HepG2 (cell line): ENCODE measurements at regions not wholly inside any gene's neighbourhood (a gene's known extent, or its start where the extent isn't known, plus 50 kb on each side); places are given as distances from the start of the nearest gene placed in this dataset.

Source experiments
- ATAC-seq: fragments of 200-7000 bp; cut with Tn5 transposase; 3 replicates; pipeline ENCODE4 v1.9.1; 2020; ENCODE audit warnings: mild to moderate bottlenecking, moderate library complexity
- BruUV-seq: library from RNA; stranded (reverse); fragments of 400-500 nt; replicated peaks from 2 replicates; lab custom pipeline; 2021; lab: Mats Ljungman, UMichigan
- CTCF ChIA-PET: fragments of 300-600 bp; formaldehyde crosslinking; extraction: SDS; loops from one replicate; lab custom pipeline; 2021; ENCODE audit warnings: low total read pairs, inconsistent platforms, low intra/inter-chr PET ratio; lab: Yijun Ruan, JAX
- POLR2A ChIA-PET: fragments of 350-600 bp; sonication (Branson Sonifier 250); formaldehyde crosslinking; loops from one replicate; lab custom pipeline; 2020; ENCODE audit warnings: antibody characterized with exemption, inconsistent platforms; lab: Yijun Ruan, JAX
- DNase-seq: peaks from one replicate; pipeline ENCODE4 v3.0.0-alpha.2; 2015; ENCODE audit warnings: low spot score
- FAIRE-seq: peaks from 3 replicates; lab custom pipeline; 2011; peaks lifted over from hg19 to GRCh38; lab: Jason Lieb, UNC
- H2AFZ ChIP-seq: one replicate; pipeline ENCODE4 v1.6.1; 2011; ENCODE audit warnings: low read length, inconsistent platforms
- H3K27ac ChIP-seq: fragments of 300-600 bp; 3 replicates; pipeline ENCODE4 v1.8.0; 2011; ENCODE audit warnings: mixed run types, mild to moderate bottlenecking, mixed read lengths, low read length, inconsistent platforms; ENCODE audit not compliant: insufficient read depth; ENCODE audit errors: extremely low read length
- H3K27me3 ChIP-seq, 2 experiments: fragments of 200-600 bp in 1 of 2; 2 replicates in 1 of 2; 3 replicates in 1 of 2; pipeline versions ENCODE4 v1.6.0 to v1.8.0; 2011; ENCODE audit warnings: low read length in 2 of 2, mild to moderate bottlenecking in 2 of 2, moderate library complexity in 2 of 2, inconsistent platforms in 1 of 2; ENCODE audit not compliant: insufficient read depth in 2 of 2, control insufficient read depth in 1 of 2
- H3K36me3 ChIP-seq, 2 experiments: fragments of 200-600 bp in 1 of 2; replicated peaks in 1 of 2; 2 replicates in 1 of 2; 3 replicates in 1 of 2; pipeline versions ENCODE4 v1.5.1 to v1.8.0; 2011; ENCODE audit warnings: low read length in 2 of 2, inconsistent platforms in 1 of 2; ENCODE audit not compliant: insufficient read depth in 2 of 2, control insufficient read depth in 1 of 2
- H3K4me1 ChIP-seq: 2 replicates; pipeline ENCODE4 v1.5.1; 2012; ENCODE audit warnings: low read length, inconsistent platforms; ENCODE audit not compliant: insufficient read depth
- H3K4me2 ChIP-seq: 2 replicates; pipeline ENCODE4 v1.6.0; 2011; ENCODE audit warnings: low read depth, low read length, inconsistent platforms
- H3K4me3 ChIP-seq, 3 experiments: fragments of 200-600 bp in 1 of 3; sonication (generic), shearing (Covaris generic) in 1 of 3; replicated peaks in 1 of 3; 2 replicates each; pipeline ENCODE4 v1.5.1; 2011 to 2016; ENCODE audit warnings: low read length in 3 of 3, inconsistent platforms in 2 of 3, low read depth in 2 of 3, mild to moderate bottlenecking in 2 of 3, control low read depth in 1 of 3, mixed read lengths in 1 of 3; ENCODE audit not compliant: insufficient read depth in 1 of 3
- H3K79me2 ChIP-seq: one replicate; pipeline ENCODE4 v1.6.1; 2011; ENCODE audit warnings: low read length, inconsistent platforms; ENCODE audit not compliant: insufficient read depth
- H3K9ac ChIP-seq: 2 replicates; pipeline ENCODE4 v1.6.0; 2011; ENCODE audit warnings: mild to moderate bottlenecking, low read depth, low read length, inconsistent platforms; ENCODE audit not compliant: insufficient read depth
- H3K9me3 ChIP-seq: 2 replicates; pipeline ENCODE4 v1.5.1; 2012; ENCODE audit warnings: mild to moderate bottlenecking, low read length
- H4K20me1 ChIP-seq: 2 replicates; pipeline ENCODE4 v1.6.0; 2011; ENCODE audit warnings: inconsistent platforms, mild to moderate bottlenecking, low read length, moderate library complexity; ENCODE audit not compliant: insufficient read depth
- FOXM1 ChIP-seq: sonication (generic); formaldehyde crosslinking; IDR thresholded peaks from 2 replicates; pipeline ENCODE4 v1.5.0; 2020; ENCODE audit warnings: missing genetic modification reagents
- HNF4A ChIP-seq: sonication (generic); formaldehyde crosslinking; IDR thresholded peaks from 2 replicates; pipeline ENCODE4 v1.4.0; 2020; ENCODE audit warnings: missing genetic modification reagents
- KDM1A ChIP-seq: IDR thresholded peaks from 2 replicates; pipeline ENCODE4 v1.6.1; 2016; ENCODE audit warnings: missing compliant biosample characterization
- MAF1 ChIP-seq: sonication (generic); formaldehyde crosslinking; IDR thresholded peaks from 2 replicates; pipeline ENCODE4 v1.5.0; 2020; ENCODE audit warnings: missing genetic modification reagents, borderline replicate concordance
- MLX ChIP-seq: IDR thresholded peaks from 2 replicates; pipeline ENCODE4 v1.6.1; 2016
- MLXIP ChIP-seq: sonication (generic); formaldehyde crosslinking; IDR thresholded peaks from 2 replicates; pipeline ENCODE4 v1.9.0; 2021; ENCODE audit warnings: missing genetic modification reagents, borderline replicate concordance
- MTA1 ChIP-seq: sonication (generic); formaldehyde crosslinking; IDR thresholded peaks from 2 replicates; pipeline ENCODE4 v1.4.0; 2020; ENCODE audit warnings: missing genetic modification reagents, mild to moderate bottlenecking, borderline replicate concordance
- PBX2 ChIP-seq: IDR thresholded peaks from 2 replicates; pipeline ENCODE4 v1.6.1; 2016; ENCODE audit warnings: control low read depth
- SIX1 ChIP-seq: sonication (generic); formaldehyde crosslinking; IDR thresholded peaks from 2 replicates; pipeline ENCODE4 v1.4.0; 2020; ENCODE audit warnings: missing genetic modification reagents, borderline replicate concordance
- SMAD3 ChIP-seq: sonication (generic); formaldehyde crosslinking; IDR thresholded peaks from 2 replicates; pipeline ENCODE4 v1.4.0; 2020; ENCODE audit warnings: missing genetic modification reagents
- SMARCC2 ChIP-seq: fragments of 450-650 bp; IDR thresholded peaks from 2 replicates; pipeline ENCODE4 v1.6.1; 2017; ENCODE audit warnings: antibody characterized with exemption, mild to moderate bottlenecking
- TOE1 ChIP-seq: sonication (generic); formaldehyde crosslinking; IDR thresholded peaks from 2 replicates; pipeline ENCODE4 v1.4.0; 2020; ENCODE audit warnings: mild to moderate bottlenecking, missing genetic modification reagents
- ZBTB7B ChIP-seq: sonication (generic); formaldehyde crosslinking; IDR thresholded peaks from 2 replicates; pipeline ENCODE4 v1.4.0; 2020; ENCODE audit warnings: missing genetic modification reagents
- ZNF101 ChIP-seq: sonication (generic); formaldehyde crosslinking; IDR thresholded peaks from 2 replicates; pipeline ENCODE4 v1.4.0; 2020; ENCODE audit warnings: mild to moderate bottlenecking, low read depth, missing genetic modification reagents, borderline replicate concordance
- ZNF430 ChIP-seq: sonication (generic); formaldehyde crosslinking; IDR thresholded peaks from 2 replicates; pipeline ENCODE4 v1.9.0; 2021; ENCODE audit warnings: mild to moderate bottlenecking, missing genetic modification reagents
- ZNF83 ChIP-seq: sonication (generic); formaldehyde crosslinking; IDR thresholded peaks from 2 replicates; pipeline ENCODE4 v1.4.0; 2020; ENCODE audit warnings: missing genetic modification reagents, mild to moderate bottlenecking, borderline replicate concordance
- WGBS: methylation state at CpG from one replicate; pipeline ENCODE4 v1.1.6; 2017; ENCODE audit warnings: low lambda C conversion rate; 5-methylcytosine and 5-hydroxymethylcytosine counted together
- in situ Hi-C: cut with HindIII; loops from 2 replicates; pipeline ENCODE4 v1.10.0; 2017; ENCODE audit warnings: low pct_unique_long_range_greater_than_20kb; ENCODE audit not compliant: extremely low pct_ligation_motif_present
- intact Hi-C: fragments of 100-400 bp; cut with micrococcal nuclease; formaldehyde crosslinking; loops from one replicate; pipeline ENCODE4 v1.10.0; 2022; ENCODE audit not compliant: unreplicated experiment

- TF ChIP-seq ZNF101 (CRISPR knock-in tag) (no peak), MTA1 (CRISPR knock-in tag) (no peak), ZBTB7B (CRISPR knock-in tag) (no peak), MAF1 (CRISPR knock-in tag) (no peak)
- ATAC-seq (no peak), FAIRE-seq (no peak), DNase-seq (no peak)
- H3K79me2 ChIP-seq = no peaks in the 10 kb centered on the region
- H3K27me3 ChIP-seq = no peaks in the 10 kb centered on the region
- no peak overlapping the region for H3K4me2 ChIP-seq
- H3K27ac ChIP-seq = no peak overlapping the region
- POLR2A ChIA-PET = no interaction called here
- H3K4me3 ChIP-seq = no peak overlapping the region
- no peak overlapping the region for H3K9ac ChIP-seq
- H3K9me3 ChIP-seq = no peaks in the 10 kb centered on the region
- in situ Hi-C loops (no loop called here), intact Hi-C loops (no loop called here)
- H3K36me3 ChIP-seq = no peaks in the 10 kb centered on the region
- no TSS peak for BruUV-seq
- no peak overlapping the region for H2AFZ ChIP-seq
- 43% methylated on average over 6 of the region's 6 CpGs for WGBS
- CTCF ChIA-PET = no interaction called here
- no peaks in the 10 kb centered on the region for H3K4me1 ChIP-seq
- no peaks in the 10 kb centered on the region for H4K20me1 ChIP-seq
Observed at GRCh38 chrX:124827258-124827845, 481.0 kb downstream of the SH2D1A start.

GRCh38 chrX:124829930-124830329, 483.6 kb downstream of the SH2D1A start:
- WGBS = 41% methylated on average over 5 of the region's 5 CpGs
- Histone ChIP-seq H3K9me3 (no peaks in the 10 kb centered on the region), H2AFZ (no peak overlapping the region), H3K9ac (no peak overlapping the region), H3K27me3 (no peaks in the 10 kb centered on the region), H3K4me1 (no peaks in the 10 kb centered on the region), H3K79me2 (no peaks in the 10 kb centered on the region), H3K27ac (no peak overlapping the region), H4K20me1 (no peaks in the 10 kb centered on the region), H3K4me3 (no peak overlapping the region), H3K36me3 (no peaks in the 10 kb centered on the region), H3K4me2 (no peak overlapping the region)
- FAIRE-seq (no peak), DNase-seq (no peak), ATAC-seq (no peak)
- TF ChIP-seq MLXIP (CRISPR knock-in tag) (no peak), KDM1A (no peak), SMAD3 (CRISPR knock-in tag) (no peak), HNF4A (CRISPR knock-in tag) (no peak), MAF1 (CRISPR knock-in tag) (no peak), FOXM1 (no peak), SIX1 (CRISPR knock-in tag) (no peak), TOE1 (CRISPR knock-in tag) (no peak), ZNF83 (CRISPR knock-in tag) (no peak), SMARCC2 (no peak), ZNF430 (CRISPR knock-in tag) (no peak), MLX (CRISPR knock-in tag) (no peak), PBX2 (no peak)
- in situ Hi-C loops = no loop called here
- CTCF ChIA-PET = no interaction called here
- POLR2A ChIA-PET = no interaction called here
- BruUV-seq = no TSS peak
- intact Hi-C loops = no loop called here
